ENCODE measurements at regions not wholly inside any gene's neighbourhood (a gene's known extent, or its start where the extent isn't known, plus 50 kb on each side); places are given as distances from the start of the nearest gene placed in this dataset.

DNA sequence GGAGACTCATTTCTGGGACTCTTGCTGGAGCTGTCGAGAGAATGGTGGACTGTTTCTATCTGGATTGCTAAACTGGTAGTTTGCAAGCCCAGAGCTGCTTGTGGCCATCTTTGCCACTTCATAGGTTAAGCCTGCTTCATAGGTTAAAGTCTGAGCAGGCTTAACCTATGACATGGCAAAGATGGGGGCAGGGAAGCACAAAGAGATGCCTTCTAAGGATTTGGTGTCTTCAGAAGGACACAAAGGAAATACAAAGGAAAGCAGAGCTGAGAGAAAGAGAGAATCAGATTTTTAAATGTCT is 78.4 kb upstream of the MAX start:
- H3K9me3 ChIP-seq (ENCODE audit: control insufficient read depth in 2 of 2, insufficient read depth in 1 of 2, low read length in 1 of 2), result no peaks in the 10 kb centered on the region
- 98% methylated on average over 1 of the region's 1 CpG for WGBS
- H3K4me1 ChIP-seq (ENCODE audit: control insufficient read depth in 2 of 2, insufficient read depth in 2 of 2, low read length in 2 of 2), result peaks cover 0 to 3% of the 10 kb centered on the region in 2 donors
- no peaks in the 10 kb centered on the region for H3K36me3 ChIP-seq (ENCODE audit: control insufficient read depth in 2 of 2, insufficient read depth in 2 of 2, low read length in 1 of 2)
- H3K4me3 ChIP-seq (ENCODE audit: low read length in 2 of 2), result no peak overlapping the region
- no peaks in the 10 kb centered on the region for H3K27me3 ChIP-seq (ENCODE audit: control insufficient read depth in 2 of 2, insufficient read depth in 1 of 2, low read length in 1 of 2)
- no peak overlapping the region for H3K27ac ChIP-seq (ENCODE audit: low read depth in 1 of 2, low read length in 1 of 2)
- no peak for DNase-seq (ENCODE audit: low read depth in 6 of 9, low spot score in 9 of 9)

DNA sequence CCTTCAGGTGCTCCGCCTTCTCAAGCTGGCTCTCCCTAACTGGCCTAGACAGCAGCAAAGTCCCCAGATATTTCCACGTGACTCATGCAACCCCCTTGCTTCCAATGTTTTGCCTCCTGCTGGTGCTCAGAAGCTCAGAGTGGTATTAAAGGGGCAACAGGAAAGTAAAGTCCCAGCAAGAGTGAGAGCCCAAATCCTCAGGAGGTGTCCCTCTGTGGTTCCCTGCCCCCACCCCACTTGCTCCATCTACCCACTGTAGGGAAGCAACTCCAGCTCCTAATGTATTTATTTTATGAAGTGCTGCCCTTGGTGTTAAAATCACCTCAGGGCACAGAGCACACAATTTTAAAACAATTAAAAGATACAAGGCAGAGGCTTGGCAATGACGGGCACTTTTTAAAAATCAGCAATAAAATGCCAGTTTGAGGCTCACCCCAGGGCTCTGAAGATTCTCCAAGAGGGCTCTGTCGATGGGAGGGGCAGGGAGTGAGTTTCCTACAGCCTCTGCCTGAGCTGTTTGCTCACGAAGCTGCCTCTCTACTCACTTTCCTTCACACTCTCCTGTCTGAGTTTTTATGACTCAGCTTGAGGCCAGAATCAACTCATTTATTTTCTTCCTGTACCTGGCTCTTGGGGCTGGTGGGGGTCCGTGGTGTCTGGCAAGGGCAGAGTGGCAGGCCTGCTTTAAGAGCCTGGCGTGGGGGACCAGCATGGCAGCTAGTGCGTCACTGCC is 81.9 kb upstream of the MAX start:
- no peak overlapping the region for H3K4me3 ChIP-seq (ENCODE audit: low read length in 2 of 2)
- no peaks in the 10 kb centered on the region for H3K36me3 ChIP-seq (ENCODE audit: control insufficient read depth in 2 of 2, insufficient read depth in 2 of 2, low read length in 1 of 2)
- no peak for DNase-seq (ENCODE audit: low read depth in 6 of 9, low spot score in 9 of 9)
- peaks cover 0 to 8% of the 10 kb centered on the region in 2 donors for H3K4me1 ChIP-seq (ENCODE audit: control insufficient read depth in 2 of 2, insufficient read depth in 2 of 2, low read length in 2 of 2)
- no peaks in the 10 kb centered on the region for H3K9me3 ChIP-seq (ENCODE audit: control insufficient read depth in 2 of 2, insufficient read depth in 1 of 2, low read length in 1 of 2)
- H3K27me3 ChIP-seq (ENCODE audit: control insufficient read depth in 2 of 2, insufficient read depth in 1 of 2, low read length in 1 of 2), result no peaks in the 10 kb centered on the region
- 92% methylated on average over 8 of the region's 8 CpGs for WGBS
- H3K27ac ChIP-seq (ENCODE audit: low read depth in 1 of 2, low read length in 1 of 2), result no peak overlapping the region

DNA sequence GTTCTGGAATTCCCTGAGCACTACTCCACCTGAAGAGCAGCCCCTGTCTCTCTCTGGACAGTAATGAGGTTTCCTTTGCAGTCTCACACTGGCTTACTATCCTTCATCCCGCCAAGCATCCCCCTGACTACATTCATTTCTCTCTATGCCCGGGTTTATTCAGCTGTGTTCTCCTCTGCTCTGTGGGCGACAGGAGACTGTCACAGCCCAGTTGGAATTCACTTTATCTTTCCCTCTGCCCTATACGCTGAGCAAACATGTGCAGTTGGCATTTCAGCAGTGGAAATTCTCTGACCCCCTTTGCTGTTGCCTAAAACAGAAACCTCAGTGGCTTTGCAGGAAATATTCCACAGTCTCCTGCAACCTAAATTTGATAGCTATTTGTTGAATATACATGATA is 83.5 kb upstream of the MAX start:
- Histone ChIP-seq H3K4me1 (ENCODE audit: control insufficient read depth in 2 of 2, insufficient read depth in 2 of 2, low read length in 2 of 2) (peaks cover 0 to 5% of the 10 kb centered on the region in 2 donors), H3K36me3 (ENCODE audit: control insufficient read depth in 2 of 2, insufficient read depth in 2 of 2, low read length in 1 of 2) (no peaks in the 10 kb centered on the region), H3K27ac (ENCODE audit: low read depth in 1 of 2, low read length in 1 of 2) (no peak overlapping the region), H3K4me3 (ENCODE audit: low read length in 2 of 2) (no peak overlapping the region), H3K9me3 (ENCODE audit: control insufficient read depth in 2 of 2, insufficient read depth in 1 of 2, low read length in 1 of 2) (no peaks in the 10 kb centered on the region), H3K27me3 (ENCODE audit: control insufficient read depth in 2 of 2, insufficient read depth in 1 of 2, low read length in 1 of 2) (no peaks in the 10 kb centered on the region)
- DNase-seq (ENCODE audit: low read depth in 6 of 9, low spot score in 9 of 9), result no peak
- 92% methylated on average over 4 of the region's 4 CpGs for WGBS

DNA sequence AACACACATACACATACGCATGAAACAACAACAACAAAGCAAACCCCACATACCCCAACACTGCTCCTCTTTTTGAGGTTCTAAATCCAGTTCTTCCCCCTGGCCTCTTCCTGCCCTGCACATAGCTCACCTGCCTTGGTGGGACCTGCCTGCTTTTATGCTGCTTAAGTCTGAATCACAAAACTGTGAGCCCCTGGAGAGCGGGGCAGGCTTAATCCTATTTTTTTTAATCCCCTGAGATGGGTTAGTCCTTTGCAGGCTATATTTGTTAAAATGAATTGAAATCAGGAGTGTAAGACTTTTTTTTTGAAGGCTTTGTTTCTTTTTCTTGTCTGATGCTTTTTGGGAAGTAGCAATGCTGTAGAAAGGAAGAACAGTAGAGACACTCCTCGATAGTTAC is 84.6 kb upstream of the MAX start:
- H3K27me3 ChIP-seq (ENCODE audit: control insufficient read depth in 2 of 2, insufficient read depth in 1 of 2, low read length in 1 of 2), result no peaks in the 10 kb centered on the region
- no peak overlapping the region for H3K27ac ChIP-seq (ENCODE audit: low read depth in 1 of 2, low read length in 1 of 2)
- no peak for DNase-seq (ENCODE audit: low read depth in 6 of 9, low spot score in 9 of 9)
- WGBS, result 81% methylated on average over 3 of the region's 3 CpGs
- peaks cover 0 to 5% of the 10 kb centered on the region in 2 donors for H3K4me1 ChIP-seq (ENCODE audit: control insufficient read depth in 2 of 2, insufficient read depth in 2 of 2, low read length in 2 of 2)
- no peaks in the 10 kb centered on the region for H3K9me3 ChIP-seq (ENCODE audit: control insufficient read depth in 2 of 2, insufficient read depth in 1 of 2, low read length in 1 of 2)
- H3K36me3 ChIP-seq (ENCODE audit: control insufficient read depth in 2 of 2, insufficient read depth in 2 of 2, low read length in 1 of 2), result no peaks in the 10 kb centered on the region
- no peak overlapping the region for H3K4me3 ChIP-seq (ENCODE audit: low read length in 2 of 2)

DNA sequence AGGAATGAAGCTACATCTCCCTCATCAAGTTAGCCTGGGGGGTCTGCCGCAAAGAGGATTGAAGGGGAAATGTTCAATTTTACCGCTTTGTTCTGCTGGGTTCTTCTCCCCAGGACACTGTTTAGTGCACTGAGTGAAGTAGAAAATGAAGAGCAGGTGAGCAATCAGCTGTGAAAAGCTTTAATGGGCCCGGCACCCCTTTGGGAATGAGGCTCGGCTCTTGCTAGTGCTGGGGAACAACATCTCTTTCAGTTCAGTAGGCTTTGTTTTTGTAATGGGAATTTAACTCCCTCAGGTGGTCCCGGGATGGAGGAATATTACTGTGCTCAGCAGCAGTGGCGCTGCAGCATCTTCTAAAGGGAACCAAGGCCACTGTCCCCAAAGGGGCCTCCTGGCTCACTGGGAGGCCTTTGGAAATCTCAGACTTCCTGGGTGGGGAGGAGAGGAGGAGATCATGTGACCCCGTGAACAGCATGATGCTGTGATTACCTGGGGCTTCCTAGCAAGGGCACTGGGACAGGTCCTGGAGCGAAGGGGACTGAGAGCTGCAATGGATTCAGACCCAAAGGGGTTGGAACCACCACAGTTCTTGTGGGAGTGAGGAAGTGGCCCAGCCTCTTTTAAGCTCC is 85.2 kb upstream of the MAX start:
- WGBS, result 94% methylated on average over 8 of the region's 8 CpGs
- H3K27ac ChIP-seq (ENCODE audit: low read depth in 1 of 2, low read length in 1 of 2), result no peak overlapping the region
- H3K27me3 ChIP-seq (ENCODE audit: control insufficient read depth in 2 of 2, insufficient read depth in 1 of 2, low read length in 1 of 2), result no peaks in the 10 kb centered on the region
- peaks cover 0 to 5% of the 10 kb centered on the region in 2 donors for H3K4me1 ChIP-seq (ENCODE audit: control insufficient read depth in 2 of 2, insufficient read depth in 2 of 2, low read length in 2 of 2)
- H3K4me3 ChIP-seq (ENCODE audit: low read length in 2 of 2), result no peak overlapping the region
- no peaks in the 10 kb centered on the region for H3K36me3 ChIP-seq (ENCODE audit: control insufficient read depth in 2 of 2, insufficient read depth in 2 of 2, low read length in 1 of 2)
- no peak for DNase-seq (ENCODE audit: low read depth in 6 of 9, low spot score in 9 of 9)
- H3K9me3 ChIP-seq (ENCODE audit: control insufficient read depth in 2 of 2, insufficient read depth in 1 of 2, low read length in 1 of 2), result no peaks in the 10 kb centered on the region

DNA sequence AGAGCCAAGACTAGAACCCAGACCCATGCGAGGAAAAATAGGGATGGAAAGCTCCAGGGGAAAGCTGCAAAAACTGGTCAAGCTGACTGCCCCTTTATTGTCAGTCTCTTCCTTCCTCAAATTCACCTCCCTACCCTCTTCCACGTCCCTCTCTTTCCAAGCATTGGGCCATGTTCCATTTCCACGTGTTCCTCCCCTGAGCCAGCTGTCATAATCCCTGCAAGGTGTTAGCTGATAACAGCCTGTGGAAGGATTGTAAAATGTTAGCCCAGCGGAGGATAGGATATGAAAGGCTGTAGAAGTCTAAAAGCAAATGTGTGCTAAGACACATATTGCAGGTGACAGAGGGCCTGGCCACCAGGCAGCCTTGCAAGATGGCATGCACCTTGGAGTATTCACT is 88.0 kb upstream of the MAX start:
- no peak overlapping the region for H3K4me3 ChIP-seq (ENCODE audit: low read length in 2 of 2)
- H3K27ac ChIP-seq (ENCODE audit: low read depth in 1 of 2, low read length in 1 of 2), result no peak overlapping the region
- no peaks in the 10 kb centered on the region for H3K27me3 ChIP-seq (ENCODE audit: control insufficient read depth in 2 of 2, insufficient read depth in 1 of 2, low read length in 1 of 2)
- H3K9me3 ChIP-seq (ENCODE audit: control insufficient read depth in 2 of 2, insufficient read depth in 1 of 2, low read length in 1 of 2), result no peaks in the 10 kb centered on the region
- peaks cover 0 to 5% of the 10 kb centered on the region in 2 donors for H3K4me1 ChIP-seq (ENCODE audit: control insufficient read depth in 2 of 2, insufficient read depth in 2 of 2, low read length in 2 of 2)
- no peaks in the 10 kb centered on the region for H3K36me3 ChIP-seq (ENCODE audit: control insufficient read depth in 2 of 2, insufficient read depth in 2 of 2, low read length in 1 of 2)
- no peak for DNase-seq (ENCODE audit: low read depth in 6 of 9, low spot score in 9 of 9)
- WGBS, result 88% methylated on average over 4 of the region's 4 CpGs

DNA sequence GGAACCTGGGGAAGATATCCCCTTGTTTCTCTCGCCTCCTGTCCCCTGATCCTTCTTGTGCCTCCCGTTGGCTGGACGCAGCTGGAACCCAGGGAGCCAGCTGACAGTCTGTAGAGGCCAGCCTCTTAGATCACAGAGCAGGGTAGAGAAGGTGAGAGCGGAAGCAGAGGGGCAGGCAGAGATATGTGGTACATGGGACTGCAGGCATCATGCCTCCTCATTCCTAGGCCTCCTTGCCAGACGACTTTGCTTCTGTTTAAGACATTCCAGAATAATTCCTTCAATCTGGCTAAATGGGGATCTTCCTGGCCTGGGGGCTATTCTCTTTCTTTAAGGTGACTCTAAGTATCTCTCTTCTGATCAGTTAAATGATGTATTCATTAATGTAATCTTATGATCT is 89.4 kb upstream of the MAX start:
- 98% methylated on average over 5 of the region's 5 CpGs for WGBS
- DNase-seq (ENCODE audit: low read depth in 6 of 9, low spot score in 9 of 9), result no peak
- Histone ChIP-seq H3K36me3 (ENCODE audit: control insufficient read depth in 2 of 2, insufficient read depth in 2 of 2, low read length in 1 of 2) (no peaks in the 10 kb centered on the region), H3K4me1 (ENCODE audit: control insufficient read depth in 2 of 2, insufficient read depth in 2 of 2, low read length in 2 of 2) (peaks cover 0 to 5% of the 10 kb centered on the region in 2 donors), H3K27me3 (ENCODE audit: control insufficient read depth in 2 of 2, insufficient read depth in 1 of 2, low read length in 1 of 2) (no peaks in the 10 kb centered on the region), H3K4me3 (ENCODE audit: low read length in 2 of 2) (no peak overlapping the region), H3K9me3 (ENCODE audit: control insufficient read depth in 2 of 2, insufficient read depth in 1 of 2, low read length in 1 of 2) (no peaks in the 10 kb centered on the region), H3K27ac (ENCODE audit: low read depth in 1 of 2, low read length in 1 of 2) (no peak overlapping the region)

DNA sequence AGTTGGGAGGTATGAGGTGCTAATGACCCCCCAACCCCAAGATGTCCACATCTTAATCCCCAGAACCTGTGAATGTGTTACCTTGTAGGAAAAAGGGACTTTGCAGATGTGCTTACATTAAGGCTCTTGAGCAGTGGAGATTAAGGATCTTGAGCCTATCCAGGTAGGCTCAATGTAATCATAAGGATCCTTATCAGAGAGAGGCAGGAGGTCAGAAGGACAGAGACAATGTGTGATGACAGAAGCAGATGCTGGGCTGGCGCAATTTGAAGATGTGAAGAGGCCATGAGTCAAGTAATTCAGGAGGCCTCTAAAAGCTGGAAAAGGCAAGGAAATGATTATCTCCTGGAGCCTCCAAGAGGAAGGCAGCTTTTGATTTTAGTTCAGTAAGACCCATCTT is 90.4 kb upstream of the MAX start:
- Histone ChIP-seq H3K36me3 (ENCODE audit: control insufficient read depth in 2 of 2, insufficient read depth in 2 of 2, low read length in 1 of 2) (no peaks in the 10 kb centered on the region), H3K27me3 (ENCODE audit: control insufficient read depth in 2 of 2, insufficient read depth in 1 of 2, low read length in 1 of 2) (no peaks in the 10 kb centered on the region), H3K4me1 (ENCODE audit: control insufficient read depth in 2 of 2, insufficient read depth in 2 of 2, low read length in 2 of 2) (no peaks in the 10 kb centered on the region), H3K27ac (ENCODE audit: low read depth in 1 of 2, low read length in 1 of 2) (no peak overlapping the region), H3K9me3 (ENCODE audit: control insufficient read depth in 2 of 2, insufficient read depth in 1 of 2, low read length in 1 of 2) (no peaks in the 10 kb centered on the region), H3K4me3 (ENCODE audit: low read length in 2 of 2) (no peak overlapping the region)
- no peak for DNase-seq (ENCODE audit: low read depth in 6 of 9, low spot score in 9 of 9)
- 100% methylated on average over 1 of the region's 1 CpG for WGBS

DNA sequence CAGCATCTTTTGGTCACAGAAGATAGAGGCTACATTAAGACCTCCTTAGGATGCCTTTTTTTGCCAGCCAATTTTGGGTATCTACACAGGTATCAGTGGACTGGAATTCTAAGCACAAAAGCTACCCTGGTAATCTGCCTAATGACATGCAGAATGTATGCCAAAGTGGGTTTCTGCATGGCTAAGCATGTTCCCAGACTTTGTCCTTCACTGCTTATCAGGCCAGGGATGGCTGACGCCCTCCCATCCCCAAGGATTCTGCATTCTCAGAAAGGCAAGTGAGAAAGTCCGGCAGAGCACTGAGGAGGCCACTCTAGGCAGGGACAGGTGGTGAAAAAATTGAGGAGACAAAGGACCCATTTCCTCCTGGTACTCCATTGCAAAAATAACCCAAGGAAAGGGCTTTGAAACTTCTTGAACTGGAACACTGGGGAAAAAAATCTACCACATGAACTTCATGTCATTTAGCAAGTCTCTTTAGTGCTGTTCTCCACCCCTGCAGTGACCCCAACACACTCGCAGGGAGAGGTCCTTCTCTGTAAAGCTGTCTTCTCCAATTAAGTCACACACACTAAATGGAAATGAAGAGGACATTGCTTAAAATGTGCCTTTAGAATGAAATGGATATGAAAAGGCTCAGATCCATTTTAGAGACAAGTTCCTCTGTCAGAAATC is 91.7 kb upstream of the MAX start:
- WGBS, result 95% methylated on average over 3 of the region's 3 CpGs
- no peaks in the 10 kb centered on the region for H3K27me3 ChIP-seq (ENCODE audit: control insufficient read depth in 2 of 2, insufficient read depth in 1 of 2, low read length in 1 of 2)
- H3K36me3 ChIP-seq (ENCODE audit: control insufficient read depth in 2 of 2, insufficient read depth in 2 of 2, low read length in 1 of 2), result no peaks in the 10 kb centered on the region
- H3K4me1 ChIP-seq (ENCODE audit: control insufficient read depth in 2 of 2, insufficient read depth in 2 of 2, low read length in 2 of 2), result no peaks in the 10 kb centered on the region
- no peaks in the 10 kb centered on the region for H3K9me3 ChIP-seq (ENCODE audit: control insufficient read depth in 2 of 2, insufficient read depth in 1 of 2, low read length in 1 of 2)
- no peak overlapping the region for H3K27ac ChIP-seq (ENCODE audit: low read depth in 1 of 2, low read length in 1 of 2)
- no peak for DNase-seq (ENCODE audit: low read depth in 6 of 9, low spot score in 9 of 9)
- no peak overlapping the region for H3K4me3 ChIP-seq (ENCODE audit: low read length in 2 of 2)

Measured in thymus (tissue), 11 donors.